K562 (cell line): ENCODE measurements at regions not wholly inside any gene's neighbourhood (a gene's known extent, or its start where the extent isn't known, plus 50 kb on each side); places are given as distances from the start of the nearest gene placed in this dataset.
A peak's percentile ranks its signal among the peaks of the same experiment; 100 is the strongest.

Experiments used
- BHLHE40 ChIP-seq: IDR thresholded peaks from 2 replicates; pipeline ENCODE4 v1.6.1; 2011; ENCODE audit warnings: low read length, improper control_type of control experiment
- CREB1 ChIP-seq, 2 experiments: sonication (generic) in 1 of 2; formaldehyde crosslinking in 1 of 2; IDR thresholded peaks; 2 replicates each; pipeline versions ENCODE4 v1.6.1 to v1.8.0; 2012 to 2022; ENCODE audit warnings: inconsistent platforms in 1 of 2, mild to moderate bottlenecking in 1 of 2, missing genetic modification reagents in 1 of 2, moderate library complexity in 1 of 2
- ETV1 ChIP-seq: fragments of 450-650 bp; conservative IDR thresholded peaks from 2 replicates; pipeline ENCODE4 v1.6.1; 2016; ENCODE audit warnings: missing genetic modification characterization, control low read depth, low read depth, missing compliant biosample characterization
- HMG20A ChIP-seq: fragments of 450-650 bp; formaldehyde crosslinking; conservative IDR thresholded peaks from 2 replicates; pipeline ENCODE4 v1.4.0; 2020; ENCODE audit warnings: mild to moderate bottlenecking, mixed read lengths
- HSF4 ChIP-seq: fragments of 250-450 bp; sonication (Bioruptor Pico); IDR thresholded peaks from 2 replicates; pipeline ENCODE4 v2.1.2; 2022; ENCODE audit warnings: mild to moderate bottlenecking, moderate library complexity, borderline replicate concordance
- MYC ChIP-seq, 2 experiments: fragments of 250-450 bp in 1 of 2; sonication (Bioruptor Pico) in 1 of 2; IDR thresholded peaks; 2 replicates each; pipeline versions ENCODE4 v1.5.1 to v1.6.1; 2012 to 2021; ENCODE audit warnings: low read depth in 2 of 2, borderline replicate concordance in 1 of 2, improper control_type of control experiment in 1 of 2, low read length in 1 of 2, mild to moderate bottlenecking in 1 of 2, moderate library complexity in 1 of 2
- NCOA1 ChIP-seq: fragments of 450-650 bp; IDR thresholded peaks from 2 replicates; pipeline ENCODE4 v1.6.1; 2016; ENCODE audit warnings: low read depth
- PCBP2 ChIP-seq: fragments of 200-400 bp; formaldehyde crosslinking; IDR thresholded peaks from 2 replicates; pipeline ENCODE4 v1.6.1; 2018; ENCODE audit warnings: low read length, low read depth, mild to moderate bottlenecking, moderate library complexity; ENCODE audit not compliant: poor library complexity, severe bottlenecking
- PHB2 ChIP-seq: fragments of 450-650 bp; IDR thresholded peaks from 2 replicates; pipeline ENCODE4 v1.6.1; 2017; ENCODE audit warnings: low read depth
- PURB ChIP-seq: sonication (generic); formaldehyde crosslinking; IDR thresholded peaks from 2 replicates; pipeline ENCODE4 v1.9.0; 2021; ENCODE audit warnings: low read depth, mild to moderate bottlenecking, missing genetic modification reagents
- RCOR1 ChIP-seq, 2 experiments: IDR thresholded peaks; 2 replicates each; pipeline ENCODE4 v1.6.1; 2012; ENCODE audit warnings: low read depth in 2 of 2, low read length in 2 of 2, borderline replicate concordance in 1 of 2, improper control_type of control experiment in 1 of 2
- SRSF1 ChIP-seq: fragments of 200-400 bp; formaldehyde crosslinking; IDR thresholded peaks from 2 replicates; pipeline ENCODE4 v1.6.1; 2017; ENCODE audit warnings: mild to moderate bottlenecking, low read depth, low read length, moderate library complexity
- ZNF436 ChIP-seq: fragments of 250-450, 450-650 bp; sonication (Bioruptor Pico); formaldehyde crosslinking; IDR thresholded peaks from 2 replicates; pipeline ENCODE4 v1.7.0; 2020; ENCODE audit warnings: mild to moderate bottlenecking
- ZNF57 ChIP-seq: fragments of 450-650 bp; formaldehyde crosslinking; IDR thresholded peaks from 2 replicates; pipeline ENCODE4 v1.4.0; 2020; ENCODE audit warnings: mild to moderate bottlenecking, moderate library complexity
- ZNF589 ChIP-seq: fragments of 200-800 bp; sonication (Bioruptor generic); IDR thresholded peaks from 2 replicates; pipeline ENCODE4 v1.6.1; 2016; ENCODE audit warnings: low read depth, missing genetic modification characterization, missing compliant biosample characterization
- ZNF717 ChIP-seq: fragments of 250-450 bp; sonication (Bioruptor Pico); IDR thresholded peaks from 2 replicates; pipeline ENCODE4 v1.5.0; 2021
- TF ChIP-seq, protein P1 (sequence below): fragments of 450-650 bp; IDR thresholded peaks from 2 replicates; pipeline ENCODE4 v1.6.1; 2016
- TF ChIP-seq, protein P2 (sequence below): fragments of 450-650 bp; IDR thresholded peaks from 2 replicates; pipeline ENCODE4 v1.6.1; 2016; ENCODE audit warnings: low read depth, mild to moderate bottlenecking, moderate library complexity
- TF ChIP-seq, protein P3 (sequence below): fragments of 250-450 bp; sonication (Bioruptor Pico); IDR thresholded peaks from 2 replicates; pipeline ENCODE4 v1.9.0; 2021; ENCODE audit warnings: mild to moderate bottlenecking
- TF ChIP-seq, protein P4 (sequence below): fragments of 250-450 bp; sonication (Bioruptor Pico); IDR thresholded peaks from 2 replicates; pipeline ENCODE4 v1.4.0; 2020

DNA sequence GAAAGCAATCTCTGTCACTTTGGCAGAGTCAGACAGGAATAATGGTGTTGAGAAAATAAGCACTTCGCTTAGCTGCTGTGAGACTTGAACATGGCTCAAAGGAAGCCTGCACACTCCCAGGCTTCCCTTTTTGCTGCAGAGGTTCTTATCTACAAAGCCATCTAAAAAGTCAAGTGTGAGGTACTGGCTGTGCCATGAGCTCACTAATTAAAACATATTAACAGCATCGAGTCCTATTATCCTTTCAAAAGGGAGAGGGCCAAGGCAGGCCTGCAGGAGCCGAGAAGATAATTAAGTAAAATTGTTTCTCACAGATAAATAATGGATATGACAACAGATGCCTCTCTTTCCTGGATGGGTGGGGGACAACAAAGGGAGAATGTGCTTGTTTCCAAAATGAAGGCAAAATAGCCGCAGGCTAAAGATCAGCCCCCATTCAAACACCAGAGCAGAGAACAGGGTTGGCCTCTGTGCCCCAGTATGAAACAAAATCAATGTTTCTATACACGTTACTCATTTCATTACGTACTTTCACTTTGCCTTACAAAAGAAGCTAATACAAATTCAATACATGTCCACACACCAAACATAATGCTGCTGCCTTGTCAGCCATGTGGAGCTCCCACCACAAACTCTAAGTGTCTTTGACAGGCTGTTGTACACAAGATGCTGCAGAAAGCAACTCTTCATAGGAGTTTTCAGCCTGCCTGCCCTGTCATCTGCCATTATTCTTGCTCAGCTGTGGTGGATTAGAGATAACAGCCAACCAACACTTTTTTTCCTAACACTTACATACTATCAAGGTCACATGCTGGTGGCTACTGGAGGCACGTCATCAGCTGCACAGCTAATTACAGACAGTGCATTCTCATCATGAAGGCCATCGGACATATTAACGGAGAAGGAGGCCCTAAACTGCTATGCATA, 55.3 kb downstream of the ELAPOR2 start (continued):
- no peak for TF ChIP-seq ZNF57 (CRISPR knock-in tag)
- TF ChIP-seq HMG20A (CRISPR knock-in tag), result no peak
- TF ChIP-seq ZNF589 (CRISPR knock-in tag), result peak; percentile 54; the same call in 1 of the 2 replicates
- TF ChIP-seq PCBP2, result no peak
- peak; percentile 92 for TF ChIP-seq BHLHE40
- TF ChIP-seq MYC (IDR thresholded peaks at IDR 0.05; ENCODE audit: low read depth, low read length), result peak; percentile 71
- TF ChIP-seq MYC (CRISPR knock-in tag; IDR thresholded peaks at IDR 0.05; ENCODE audit: borderline replicate concordance, low read depth), result no peak
- no peak for TF ChIP-seq PHB2
- TF ChIP-seq, protein P1, sequence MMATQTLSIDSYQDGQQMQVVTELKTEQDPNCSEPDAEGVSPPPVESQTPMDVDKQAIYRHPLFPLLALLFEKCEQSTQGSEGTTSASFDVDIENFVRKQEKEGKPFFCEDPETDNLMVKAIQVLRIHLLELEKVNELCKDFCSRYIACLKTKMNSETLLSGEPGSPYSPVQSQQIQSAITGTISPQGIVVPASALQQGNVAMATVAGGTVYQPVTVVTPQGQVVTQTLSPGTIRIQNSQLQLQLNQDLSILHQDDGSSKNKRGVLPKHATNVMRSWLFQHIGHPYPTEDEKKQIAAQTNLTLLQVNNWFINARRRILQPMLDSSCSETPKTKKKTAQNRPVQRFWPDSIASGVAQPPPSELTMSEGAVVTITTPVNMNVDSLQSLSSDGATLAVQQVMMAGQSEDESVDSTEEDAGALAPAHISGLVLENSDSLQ, result peak; percentile 85
- no peak for TF ChIP-seq PURB (CRISPR knock-in tag)
- no peak for TF ChIP-seq ZNF717
- no peak for TF ChIP-seq HSF4 (CRISPR knock-in tag)
- TF ChIP-seq ZNF436 (CRISPR knock-in tag), result no peak
- TF ChIP-seq CREB1 (IDR thresholded peaks at IDR 0.05), result peak; percentile 74
- peak; percentile 84 for TF ChIP-seq CREB1 (CRISPR knock-in tag; IDR thresholded peaks at IDR 0.05)
- TF ChIP-seq, protein P2, sequence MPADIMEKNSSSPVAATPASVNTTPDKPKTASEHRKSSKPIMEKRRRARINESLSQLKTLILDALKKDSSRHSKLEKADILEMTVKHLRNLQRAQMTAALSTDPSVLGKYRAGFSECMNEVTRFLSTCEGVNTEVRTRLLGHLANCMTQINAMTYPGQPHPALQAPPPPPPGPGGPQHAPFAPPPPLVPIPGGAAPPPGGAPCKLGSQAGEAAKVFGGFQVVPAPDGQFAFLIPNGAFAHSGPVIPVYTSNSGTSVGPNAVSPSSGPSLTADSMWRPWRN, result no peak
- TF ChIP-seq, protein P3, sequence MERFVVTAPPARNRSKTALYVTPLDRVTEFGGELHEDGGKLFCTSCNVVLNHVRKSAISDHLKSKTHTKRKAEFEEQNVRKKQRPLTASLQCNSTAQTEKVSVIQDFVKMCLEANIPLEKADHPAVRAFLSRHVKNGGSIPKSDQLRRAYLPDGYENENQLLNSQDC (CRISPR knock-in tag), result no peak
- TF ChIP-seq SRSF1, result no peak
- TF ChIP-seq NCOA1, result no peak
- TF ChIP-seq ETV1, result no peak
- TF ChIP-seq RCOR1 (IDR thresholded peaks at IDR 0.05; ENCODE audit: borderline replicate concordance in 1 of 2, low read depth in 2 of 2, low read length in 2 of 2), result peak in 1 of 2 experiments; percentile 42; a peak in 1 of 4 replicates
- TF ChIP-seq, protein P4, sequence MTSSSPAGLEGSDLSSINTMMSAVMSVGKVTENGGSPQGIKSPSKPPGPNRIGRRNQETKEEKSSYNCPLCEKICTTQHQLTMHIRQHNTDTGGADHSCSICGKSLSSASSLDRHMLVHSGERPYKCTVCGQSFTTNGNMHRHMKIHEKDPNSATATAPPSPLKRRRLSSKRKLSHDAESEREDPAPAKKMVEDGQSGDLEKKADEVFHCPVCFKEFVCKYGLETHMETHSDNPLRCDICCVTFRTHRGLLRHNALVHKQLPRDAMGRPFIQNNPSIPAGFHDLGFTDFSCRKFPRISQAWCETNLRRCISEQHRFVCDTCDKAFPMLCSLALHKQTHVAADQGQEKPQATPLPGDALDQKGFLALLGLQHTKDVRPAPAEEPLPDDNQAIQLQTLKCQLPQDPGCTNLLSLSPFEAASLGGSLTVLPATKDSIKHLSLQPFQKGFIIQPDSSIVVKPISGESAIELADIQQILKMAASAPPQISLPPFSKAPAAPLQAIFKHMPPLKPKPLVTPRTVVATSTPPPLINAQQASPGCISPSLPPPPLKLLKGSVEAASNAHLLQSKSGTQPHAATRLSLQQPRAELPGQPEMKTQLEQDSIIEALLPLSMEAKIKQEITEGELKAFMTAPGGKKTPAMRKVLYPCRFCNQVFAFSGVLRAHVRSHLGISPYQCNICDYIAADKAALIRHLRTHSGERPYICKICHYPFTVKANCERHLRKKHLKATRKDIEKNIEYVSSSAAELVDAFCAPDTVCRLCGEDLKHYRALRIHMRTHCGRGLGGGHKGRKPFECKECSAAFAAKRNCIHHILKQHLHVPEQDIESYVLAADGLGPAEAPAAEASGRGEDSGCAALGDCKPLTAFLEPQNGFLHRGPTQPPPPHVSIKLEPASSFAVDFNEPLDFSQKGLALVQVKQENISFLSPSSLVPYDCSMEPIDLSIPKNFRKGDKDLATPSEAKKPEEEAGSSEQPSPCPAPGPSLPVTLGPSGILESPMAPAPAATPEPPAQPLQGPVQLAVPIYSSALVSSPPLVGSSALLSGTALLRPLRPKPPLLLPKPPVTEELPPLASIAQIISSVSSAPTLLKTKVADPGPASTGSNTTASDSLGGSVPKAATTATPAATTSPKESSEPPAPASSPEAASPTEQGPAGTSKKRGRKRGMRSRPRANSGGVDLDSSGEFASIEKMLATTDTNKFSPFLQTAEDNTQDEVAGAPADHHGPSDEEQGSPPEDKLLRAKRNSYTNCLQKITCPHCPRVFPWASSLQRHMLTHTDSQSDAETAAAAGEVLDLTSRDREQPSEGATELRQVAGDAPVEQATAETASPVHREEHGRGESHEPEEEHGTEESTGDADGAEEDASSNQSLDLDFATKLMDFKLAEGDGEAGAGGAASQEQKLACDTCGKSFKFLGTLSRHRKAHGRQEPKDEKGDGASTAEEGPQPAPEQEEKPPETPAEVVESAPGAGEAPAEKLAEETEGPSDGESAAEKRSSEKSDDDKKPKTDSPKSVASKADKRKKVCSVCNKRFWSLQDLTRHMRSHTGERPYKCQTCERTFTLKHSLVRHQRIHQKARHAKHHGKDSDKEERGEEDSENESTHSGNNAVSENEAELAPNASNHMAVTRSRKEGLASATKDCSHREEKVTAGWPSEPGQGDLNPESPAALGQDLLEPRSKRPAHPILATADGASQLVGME (CRISPR knock-in tag), result no peak; the same call in 1 of the 2 replicates
